T-cell (primary cell): ENCODE measurements at regions not wholly inside any gene's neighbourhood (a gene's known extent, or its start where the extent isn't known, plus 50 kb on each side); places are given as distances from the start of the nearest gene placed in this dataset.

Source experiments
- ATAC-seq, 4 experiments: fragments of 200-7000 bp in 3 of 4; fragments of 150-1000 bp in 1 of 4; cut with Tn5 transposase; replicated peaks in 1 of 4; 1 replicate in 3 of 4; 2 replicates in 1 of 4; pipeline ENCODE4 v1.10.0; 2021; ENCODE audit warnings: moderate library complexity in 3 of 4, mild to moderate bottlenecking in 2 of 4, moderate number of reproducible peaks in 1 of 4
- CTCF ChIA-PET, 2 donors: fragments of 300-600 bp; sonication (Branson Sonifier 250); formaldehyde crosslinking; loops; one replicate each; lab custom pipeline; 2022; ENCODE audit warnings: antibody characterized with exemption in 2 of 2; lab: Charles Lee
- POLR2A ChIA-PET, 2 donors: fragments of 300-600 bp; sonication (Branson Sonifier 250); formaldehyde crosslinking; loops; one replicate each; lab custom pipeline; 2022; ENCODE audit warnings: antibody characterized with exemption in 2 of 2; lab: Charles Lee
- DNase-seq, 35 experiments: peaks; one replicate each; pipeline versions ENCODE4 v3.0.0 to v3.0.0-alpha.2; 2013 to 2023
- H3K27ac ChIP-seq: one replicate; pipeline ENCODE4 v1.5.1; 2013; ENCODE audit warnings: low read length
- H3K27me3 ChIP-seq, 2 experiments: replicated peaks in 1 of 2; 1 replicate in 1 of 2; 2 replicates in 1 of 2; pipeline versions ENCODE4 v1.6.1 to v1.7.0; 2013; ENCODE audit warnings: low read length in 1 of 2, mixed read lengths in 1 of 2; ENCODE audit not compliant: control insufficient read depth in 2 of 2, insufficient read depth in 2 of 2; ENCODE audit errors: extremely low read depth in 1 of 2
- H3K36me3 ChIP-seq, 2 donors: 1 replicate in 1 of 2; 2 replicates in 1 of 2; pipeline versions ENCODE4 v1.6.1 to v1.7.0; 2013; ENCODE audit warnings: low read length in 1 of 2; ENCODE audit not compliant: control insufficient read depth in 2 of 2, insufficient read depth in 1 of 2; ENCODE audit errors: extremely low read depth in 1 of 2
- H3K4me1 ChIP-seq, 2 experiments: 1 replicate in 1 of 2; 2 replicates in 1 of 2; pipeline versions ENCODE4 v1.6.1 to v1.7.0; 2013; ENCODE audit warnings: low read length in 2 of 2, mixed read lengths in 1 of 2; ENCODE audit not compliant: insufficient read depth in 2 of 2, control insufficient read depth in 1 of 2; ENCODE audit errors: extremely low read depth in 1 of 2
- H3K4me3 ChIP-seq, 2 donors: 1 replicate in 1 of 2; 2 replicates in 1 of 2; pipeline versions ENCODE4 v1.5.1 to v1.7.0; 2013; ENCODE audit warnings: mild to moderate bottlenecking in 2 of 2, low read length in 1 of 2, moderate library complexity in 1 of 2; ENCODE audit not compliant: control insufficient read depth in 1 of 2; ENCODE audit errors: extremely low read depth in 1 of 2
- H3K9me3 ChIP-seq: 2 replicates; pipeline ENCODE4 v1.7.0; 2013
- H3K27ac Mint-ChIP-seq, 2 donors: one replicate each; pipeline ENCODE4 v1.8.0; 2020 to 2021; ENCODE audit warnings: mild to moderate bottlenecking in 2 of 2, mixed read lengths in 2 of 2
- H3K27me3 Mint-ChIP-seq, 2 donors: one replicate each; pipeline ENCODE4 v1.8.0; 2021 to 2022; ENCODE audit warnings: mixed read lengths in 2 of 2
- H3K36me3 Mint-ChIP-seq: one replicate; pipeline ENCODE4 v1.8.0; 2021; ENCODE audit warnings: mixed read lengths
- H3K4me1 Mint-ChIP-seq, 3 donors: one replicate each; pipeline ENCODE4 v1.8.0; 2020 to 2022; ENCODE audit warnings: mixed read lengths in 3 of 3, mild to moderate bottlenecking in 1 of 3
- H3K4me3 Mint-ChIP-seq, 3 donors: one replicate each; pipeline ENCODE4 v1.8.0; 2020 to 2022; ENCODE audit warnings: mild to moderate bottlenecking in 3 of 3, mixed read lengths in 3 of 3, moderate library complexity in 3 of 3
- H3K9me3 Mint-ChIP-seq, 3 donors: one replicate each; pipeline ENCODE4 v1.8.0; 2020 to 2022; ENCODE audit warnings: mixed read lengths in 3 of 3
- WGBS: methylation state at CpG from one replicate; pipeline ENCODE4 v1.1.5; 2013; ENCODE audit warnings: missing lambda C conversion rate; ENCODE audit not compliant: insufficient coverage; 5-methylcytosine and 5-hydroxymethylcytosine counted together

GRCh38 chr4:130542953-130543352 lies 1447.0 kb downstream of the C4orf33 start:
- peaks cover 0 to 15% (median 4%) of the 10 kb centered on the region in 3 donors for H3K9me3 Mint-ChIP-seq
- ATAC-seq, result no peak
- WGBS, result 88% methylated on average over 3 of the region's 6 CpGs
- ChIA-PET CTCF (no interaction called here), POLR2A (no interaction called here)
- no peaks in the 10 kb centered on the region for H3K4me1 ChIP-seq
- no peaks in the 10 kb centered on the region for H3K9me3 ChIP-seq
- H3K4me1 Mint-ChIP-seq, result no peaks in the 10 kb centered on the region
- no peak overlapping the region for H3K4me3 ChIP-seq
- no peaks in the 10 kb centered on the region for H3K36me3 ChIP-seq
- H3K4me3 Mint-ChIP-seq, result no peak overlapping the region
- H3K36me3 Mint-ChIP-seq, result no peaks in the 10 kb centered on the region
- no peaks in the 10 kb centered on the region for H3K27me3 ChIP-seq
- no peaks in the 10 kb centered on the region for H3K27me3 Mint-ChIP-seq
- H3K27ac Mint-ChIP-seq, result no peak overlapping the region
- H3K27ac ChIP-seq, result no peak overlapping the region
- DNase-seq, result no peak

- Mint-ChIP-seq H3K27me3 (no peaks in the 10 kb centered on the region), H3K36me3 (no peaks in the 10 kb centered on the region), H3K4me1 (no peaks in the 10 kb centered on the region), H3K27ac (no peak overlapping the region), H3K4me3 (no peak overlapping the region), H3K9me3 (peaks cover 0 to 15% (median 4%) of the 10 kb centered on the region in 3 donors)
- Histone ChIP-seq H3K4me1 (no peaks in the 10 kb centered on the region), H3K4me3 (no peak overlapping the region), H3K27ac (no peak overlapping the region), H3K27me3 (no peaks in the 10 kb centered on the region), H3K36me3 (no peaks in the 10 kb centered on the region), H3K9me3 (no peaks in the 10 kb centered on the region)
- DNase-seq (no peak), ATAC-seq (no peak)
- ChIA-PET POLR2A (no interaction called here), CTCF (no interaction called here)
- WGBS, result 67% methylated on average over 1 of the region's 3 CpGs
Observed at GRCh38 chr4:130545171-130545570, 1449.2 kb downstream of the C4orf33 start.

GRCh38 chr4:130545596-130545995 lies 1449.6 kb downstream of the C4orf33 start:
- Histone ChIP-seq H3K27me3 (no peaks in the 10 kb centered on the region), H3K4me1 (no peaks in the 10 kb centered on the region), H3K4me3 (no peak overlapping the region), H3K36me3 (no peaks in the 10 kb centered on the region), H3K9me3 (no peaks in the 10 kb centered on the region), H3K27ac (no peak overlapping the region)
- WGBS, result no CpG with 5 or more reads among the region's 2 CpGs
- Mint-ChIP-seq H3K27me3 (no peaks in the 10 kb centered on the region), H3K9me3 (peaks cover 0 to 15% (median 4%) of the 10 kb centered on the region in 3 donors), H3K4me3 (no peak overlapping the region), H3K4me1 (no peaks in the 10 kb centered on the region), H3K27ac (no peak overlapping the region), H3K36me3 (no peaks in the 10 kb centered on the region)
- DNase-seq, result no peak
- ATAC-seq, result no peak
- POLR2A ChIA-PET, result no interaction called here
- CTCF ChIA-PET, result no interaction called here

DNA sequence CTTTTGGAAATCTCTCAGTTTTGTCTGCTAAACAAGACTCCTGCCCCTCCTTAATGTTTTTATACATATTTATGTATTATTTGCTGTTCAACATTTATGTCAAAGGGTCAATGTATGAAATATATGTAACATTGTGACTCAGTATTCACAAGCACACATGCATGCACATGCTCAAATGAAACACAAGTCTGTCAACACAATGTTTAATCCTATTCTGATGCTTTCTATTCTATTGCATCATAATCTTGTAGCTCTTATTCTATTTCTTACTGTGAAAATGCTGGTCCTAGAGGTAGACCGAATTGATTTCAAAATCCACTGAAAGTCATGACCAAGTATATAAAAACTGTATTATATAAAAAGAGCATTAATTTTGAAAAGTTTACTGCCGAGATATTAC lies 1463.3 kb downstream of the C4orf33 start:
- no CpG with 5 or more reads among the region's 2 CpGs for WGBS
- Histone ChIP-seq H3K27ac (no peak overlapping the region), H3K4me1 (no peaks in the 10 kb centered on the region), H3K36me3 (no peaks in the 10 kb centered on the region), H3K27me3 (no peaks in the 10 kb centered on the region), H3K9me3 (no peaks in the 10 kb centered on the region), H3K4me3 (no peak overlapping the region)
- POLR2A ChIA-PET, result no interaction called here
- H3K9me3 Mint-ChIP-seq, result peaks cover 20 to 34% (median 27%) of the 10 kb centered on the region in 3 donors
- no peak overlapping the region for H3K27ac Mint-ChIP-seq
- no peaks in the 10 kb centered on the region for H3K4me1 Mint-ChIP-seq
- no peaks in the 10 kb centered on the region for H3K36me3 Mint-ChIP-seq
- H3K4me3 Mint-ChIP-seq, result no peak overlapping the region
- no peak for DNase-seq
- H3K27me3 Mint-ChIP-seq, result no peaks in the 10 kb centered on the region
- no peak for ATAC-seq
- CTCF ChIA-PET, result no interaction called here

DNA sequence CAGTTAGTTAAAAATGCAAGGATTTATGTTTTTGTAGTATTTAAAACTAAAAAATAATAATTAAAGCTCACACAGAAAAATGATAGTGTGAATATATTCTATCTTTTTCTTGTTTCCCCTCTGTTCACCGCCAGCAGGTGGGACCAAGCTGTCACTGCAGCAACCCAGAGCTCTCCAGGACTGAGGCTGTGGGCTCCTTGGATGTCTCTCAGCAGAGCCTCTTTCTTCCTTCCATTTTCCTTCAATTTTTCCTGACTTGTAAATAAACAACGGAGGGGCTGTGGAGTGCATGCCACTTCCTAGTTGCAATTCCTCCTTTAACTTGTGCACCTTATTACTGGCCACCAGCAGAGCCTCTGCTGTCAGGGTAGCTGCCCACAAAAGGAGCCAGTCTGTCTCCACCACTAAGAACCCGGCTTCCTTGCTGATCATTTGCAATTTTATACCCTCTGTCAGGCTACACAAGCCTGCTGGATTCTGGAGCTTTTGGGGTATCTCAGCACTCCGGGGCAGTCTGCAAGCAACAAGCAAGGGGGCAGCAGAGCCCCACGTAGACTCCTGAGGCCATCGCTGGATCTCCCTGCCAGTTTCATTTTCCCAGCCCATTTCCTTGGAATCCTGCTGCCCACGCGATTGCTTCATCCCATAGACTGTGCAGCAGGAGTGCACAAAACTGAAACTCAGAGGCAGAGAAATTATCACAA lies 1467.4 kb downstream of the C4orf33 start:
- ChIA-PET CTCF (interaction anchor here in 1 of 2 donors (0.6 kb wide), 1 partner anchor 17 kb away, joined by 6 read pairs; no protein-coding TSS in a partner anchor), POLR2A (no interaction called here)
- Histone ChIP-seq H3K27ac (no peak overlapping the region), H3K9me3 (no peaks in the 10 kb centered on the region), H3K4me1 (no peaks in the 10 kb centered on the region), H3K36me3 (no peaks in the 10 kb centered on the region), H3K27me3 (no peaks in the 10 kb centered on the region), H3K4me3 (no peak overlapping the region)
- Mint-ChIP-seq H3K36me3 (no peaks in the 10 kb centered on the region), H3K9me3 (peaks cover 7 to 29% (median 19%) of the 10 kb centered on the region in 3 donors), H3K27me3 (no peaks in the 10 kb centered on the region), H3K27ac (no peak overlapping the region), H3K4me1 (no peaks in the 10 kb centered on the region), H3K4me3 (no peak overlapping the region)
- ATAC-seq, result no peak
- DNase-seq, result no peak
- 37% methylated on average over 5 of the region's 8 CpGs for WGBS

- no peak overlapping the region for H3K4me3 ChIP-seq
- ATAC-seq (no peak), DNase-seq (no peak)
- no peaks in the 10 kb centered on the region for H3K27me3 ChIP-seq
- Mint-ChIP-seq H3K27me3 (no peaks in the 10 kb centered on the region), H3K4me3 (no peak overlapping the region), H3K36me3 (no peaks in the 10 kb centered on the region), H3K27ac (no peak overlapping the region), H3K9me3 (peaks cover 5 to 26% (median 16%) of the 10 kb centered on the region in 3 donors), H3K4me1 (no peaks in the 10 kb centered on the region)
- ChIA-PET CTCF (no interaction called here), POLR2A (no interaction called here)
- no peak overlapping the region for H3K27ac ChIP-seq
- H3K4me1 ChIP-seq, result no peaks in the 10 kb centered on the region
- WGBS, result 33% methylated on average over 1 of the region's 1 CpG
- no peaks in the 10 kb centered on the region for H3K36me3 ChIP-seq
- no peaks in the 10 kb centered on the region for H3K9me3 ChIP-seq
Observed at GRCh38 chr4:130563889-130564418, 1468.0 kb downstream of the C4orf33 start.
